ENCODE measurements at regions not wholly inside any gene's neighbourhood (a gene's known extent, or its start where the extent isn't known, plus 50 kb on each side); places are given as distances from the start of the nearest gene placed in this dataset.

DNA sequence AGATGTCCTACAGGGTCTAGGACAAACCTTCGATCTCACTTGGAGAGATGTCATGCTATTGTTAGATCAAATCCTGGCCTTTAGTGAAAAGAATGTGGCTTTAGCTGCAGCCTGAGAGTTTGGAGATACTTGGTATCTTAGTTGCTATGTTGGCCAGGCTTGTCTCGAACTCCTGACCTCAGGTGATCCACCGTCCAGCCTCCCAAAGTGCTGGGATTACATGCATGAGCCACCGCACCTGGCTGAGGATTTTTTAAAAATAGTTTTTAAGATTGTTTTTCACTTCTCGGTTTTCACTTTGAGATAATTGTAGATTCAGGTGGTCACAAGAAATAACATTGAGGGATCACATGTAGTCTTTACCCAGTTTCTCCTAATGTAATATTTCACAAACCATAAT is 738.3 kb upstream of the POM121L12 start:
- no peaks in the 10 kb centered on the region for H3K4me1 ChIP-seq (ENCODE audit: insufficient read depth, low read length)
- H3K27ac ChIP-seq (ENCODE audit: low read depth, low read length) = no peak overlapping the region
- no peak overlapping the region for H3K4me3 ChIP-seq (ENCODE audit: low read depth in 1 of 2, low read length in 2 of 2)
- no peaks in the 10 kb centered on the region for H3K27me3 ChIP-seq (ENCODE audit: control insufficient read depth in 1 of 2, insufficient read depth in 2 of 2, low read length in 2 of 2)
- H3K9me3 ChIP-seq (ENCODE audit: low read length) = no peaks in the 10 kb centered on the region
- H3K36me3 ChIP-seq (ENCODE audit: insufficient read depth, low read length) = no peaks in the 10 kb centered on the region
- no peak overlapping the region for H3K9ac ChIP-seq (ENCODE audit: low read length)

GRCh38 chr7:52294942-52295341 is 740.5 kb upstream of the POM121L12 start:
- Histone ChIP-seq H3K4me3 (ENCODE audit: low read depth in 1 of 2, low read length in 2 of 2) (no peak overlapping the region), H3K4me1 (ENCODE audit: insufficient read depth, low read length) (no peaks in the 10 kb centered on the region), H3K27me3 (ENCODE audit: control insufficient read depth in 1 of 2, insufficient read depth in 2 of 2, low read length in 2 of 2) (no peaks in the 10 kb centered on the region), H3K9me3 (ENCODE audit: low read length) (no peaks in the 10 kb centered on the region), H3K27ac (ENCODE audit: low read depth, low read length) (no peak overlapping the region), H3K36me3 (ENCODE audit: insufficient read depth, low read length) (no peaks in the 10 kb centered on the region), H3K9ac (ENCODE audit: low read length) (no peak overlapping the region)

- Histone ChIP-seq H3K4me1 (ENCODE audit: insufficient read depth, low read length) (no peaks in the 10 kb centered on the region), H3K9me3 (ENCODE audit: low read length) (no peaks in the 10 kb centered on the region), H3K27me3 (ENCODE audit: control insufficient read depth in 1 of 2, insufficient read depth in 2 of 2, low read length in 2 of 2) (no peaks in the 10 kb centered on the region), H3K27ac (ENCODE audit: low read depth, low read length) (no peak overlapping the region), H3K9ac (ENCODE audit: low read length) (no peak overlapping the region), H3K4me3 (ENCODE audit: low read depth in 1 of 2, low read length in 2 of 2) (no peak overlapping the region), H3K36me3 (ENCODE audit: insufficient read depth, low read length) (no peaks in the 10 kb centered on the region)
These were observed 746.2 kb upstream of the POM121L12 start for GRCh38 chr7:52289247-52289646.

DNA sequence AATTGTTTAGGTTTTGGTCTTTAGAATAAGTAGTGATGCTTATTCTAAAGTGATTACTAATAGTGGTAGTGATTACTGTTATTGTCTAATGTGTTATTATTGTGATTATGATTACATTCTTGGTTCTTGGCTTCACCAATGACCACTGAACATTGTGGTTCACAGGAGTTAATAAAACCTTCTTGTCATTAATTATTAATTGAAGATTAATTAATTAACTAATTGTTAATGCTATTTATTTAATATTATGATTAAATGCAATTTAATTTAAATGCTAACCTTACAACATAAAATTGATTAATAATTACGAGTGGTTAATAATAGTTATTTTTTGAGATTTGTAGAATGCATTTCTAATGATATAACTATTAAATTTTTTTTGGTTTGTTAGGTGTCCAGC is 747.7 kb upstream of the POM121L12 start:
- Histone ChIP-seq H3K36me3 (ENCODE audit: insufficient read depth, low read length) (no peaks in the 10 kb centered on the region), H3K27ac (ENCODE audit: low read depth, low read length) (no peak overlapping the region)

DNA sequence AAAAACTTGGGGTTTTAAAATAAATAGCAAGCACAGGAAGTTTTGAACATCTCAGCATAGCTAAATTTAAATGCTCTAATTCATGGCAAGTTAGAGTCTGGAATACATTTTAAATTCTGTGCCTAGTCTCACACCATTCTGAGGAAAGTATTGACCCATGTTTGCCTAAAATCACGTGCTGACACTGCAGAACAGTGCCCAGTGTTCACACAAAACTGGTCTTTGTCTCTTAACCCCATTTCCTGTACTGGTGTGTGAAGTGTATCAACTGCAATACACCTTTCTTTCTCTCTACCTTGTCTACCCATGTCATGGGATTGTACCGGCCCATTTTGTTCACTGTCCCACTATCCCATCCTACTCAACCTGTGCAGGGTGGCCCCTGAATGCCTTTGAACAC is 749.7 kb upstream of the POM121L12 start:
- Histone ChIP-seq H3K9me3 (ENCODE audit: low read length) (no peaks in the 10 kb centered on the region), H3K36me3 (ENCODE audit: insufficient read depth, low read length) (no peaks in the 10 kb centered on the region), H3K9ac (ENCODE audit: low read length) (no peak overlapping the region), H3K27me3 (ENCODE audit: control insufficient read depth in 1 of 2, insufficient read depth in 2 of 2, low read length in 2 of 2) (no peaks in the 10 kb centered on the region), H3K4me3 (ENCODE audit: low read depth in 1 of 2, low read length in 2 of 2) (no peak overlapping the region), H3K4me1 (ENCODE audit: insufficient read depth, low read length) (no peaks in the 10 kb centered on the region), H3K27ac (ENCODE audit: low read depth, low read length) (no peak overlapping the region)

More for the DNA sequence above, 747.7 kb upstream of the POM121L12 start:
- no peaks in the 10 kb centered on the region for H3K27me3 ChIP-seq (ENCODE audit: control insufficient read depth in 1 of 2, insufficient read depth in 2 of 2, low read length in 2 of 2)
- H3K9me3 ChIP-seq (ENCODE audit: low read length) = no peaks in the 10 kb centered on the region
- no peak overlapping the region for H3K4me3 ChIP-seq (ENCODE audit: low read depth in 1 of 2, low read length in 2 of 2)
- no peaks in the 10 kb centered on the region for H3K4me1 ChIP-seq (ENCODE audit: insufficient read depth, low read length)
- H3K9ac ChIP-seq (ENCODE audit: low read length) = no peak overlapping the region

GRCh38 chr7:52283335-52283734 is 752.1 kb upstream of the POM121L12 start:
- no peak overlapping the region for H3K9ac ChIP-seq (ENCODE audit: low read length)
- H3K27ac ChIP-seq (ENCODE audit: low read depth, low read length) = no peak overlapping the region
- H3K27me3 ChIP-seq (ENCODE audit: control insufficient read depth in 1 of 2, insufficient read depth in 2 of 2, low read length in 2 of 2) = no peaks in the 10 kb centered on the region
- H3K4me3 ChIP-seq (ENCODE audit: low read depth in 1 of 2, low read length in 2 of 2) = no peak overlapping the region
- H3K9me3 ChIP-seq (ENCODE audit: low read length) = no peaks in the 10 kb centered on the region
- no peaks in the 10 kb centered on the region for H3K36me3 ChIP-seq (ENCODE audit: insufficient read depth, low read length)
- no peaks in the 10 kb centered on the region for H3K4me1 ChIP-seq (ENCODE audit: insufficient read depth, low read length)

DNA sequence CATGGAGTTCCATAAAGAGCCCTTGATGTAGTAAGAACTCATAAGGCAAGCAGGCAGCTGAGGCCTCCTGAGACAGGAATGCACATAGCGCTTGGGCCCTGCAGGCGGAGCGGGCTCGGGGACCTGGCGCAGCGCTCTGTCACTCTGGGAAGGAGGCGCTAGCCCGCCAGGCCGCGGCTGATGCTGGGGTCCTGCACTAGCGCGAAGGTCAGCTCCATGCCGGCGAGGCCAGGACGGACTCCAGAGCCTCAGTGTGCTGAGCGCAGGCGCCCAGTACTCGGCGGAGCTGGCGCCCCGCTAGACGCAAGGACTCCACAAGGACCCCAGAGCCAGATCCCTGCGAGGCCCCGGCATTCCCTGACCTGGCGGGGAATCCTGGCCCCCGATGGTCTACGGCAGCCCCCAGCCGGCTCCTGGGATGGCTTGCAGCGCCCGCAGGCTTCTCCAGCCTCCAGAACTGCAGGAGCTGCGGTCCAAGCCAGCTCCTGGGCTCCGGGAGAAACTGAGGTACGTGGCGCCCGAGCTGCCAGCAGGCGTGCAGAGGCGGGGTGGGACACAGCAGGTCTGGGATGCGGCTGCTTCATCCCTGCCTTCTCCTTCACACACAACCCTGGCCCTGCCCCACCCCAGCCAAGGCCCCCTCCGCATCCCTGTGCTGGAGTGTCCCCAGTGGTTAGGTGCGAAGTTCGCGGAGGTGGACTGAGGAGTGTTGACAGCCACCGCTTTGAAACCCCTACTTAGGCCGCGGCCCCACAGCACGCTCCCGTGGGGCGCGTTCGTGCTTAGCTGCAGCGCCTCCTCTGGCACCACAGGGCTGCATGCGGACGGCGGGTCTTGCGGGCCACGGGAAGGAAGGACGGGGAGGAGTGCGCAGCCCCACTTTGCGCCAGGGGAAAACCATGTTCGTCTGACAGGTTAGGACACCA is 761.5 kb upstream of the POM121L12 start:
- Histone ChIP-seq H3K9me3 (ENCODE audit: low read length) (no peaks in the 10 kb centered on the region), H3K4me3 (ENCODE audit: low read depth in 1 of 2, low read length in 2 of 2) (no peak overlapping the region), H3K4me1 (ENCODE audit: insufficient read depth, low read length) (no peaks in the 10 kb centered on the region), H3K9ac (ENCODE audit: low read length) (no peak overlapping the region), H3K27ac (ENCODE audit: low read depth, low read length) (no peak overlapping the region), H3K36me3 (ENCODE audit: insufficient read depth, low read length) (no peaks in the 10 kb centered on the region), H3K27me3 (ENCODE audit: control insufficient read depth in 1 of 2, insufficient read depth in 2 of 2, low read length in 2 of 2) (no peaks in the 10 kb centered on the region)

DNA sequence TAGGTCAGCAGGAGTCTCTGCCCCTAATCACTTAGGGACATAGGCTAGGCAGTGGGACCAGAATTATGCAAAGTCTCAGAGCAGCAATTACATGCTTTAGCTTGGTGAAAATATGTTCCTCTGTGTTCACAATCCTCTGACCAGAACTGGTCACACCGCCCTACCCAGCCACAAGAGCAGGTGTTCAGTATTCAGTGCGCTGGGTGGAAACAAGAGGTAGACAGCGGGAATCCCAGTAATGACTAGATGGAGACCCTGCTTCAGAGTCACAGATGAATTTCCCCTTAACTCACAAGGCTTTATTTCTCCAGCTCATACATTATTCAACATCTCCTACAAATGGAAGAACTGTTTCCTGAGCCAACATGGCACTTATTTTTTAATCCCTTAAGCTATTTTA is 763.7 kb upstream of the POM121L12 start:
- Histone ChIP-seq H3K4me1 (ENCODE audit: insufficient read depth, low read length) (no peaks in the 10 kb centered on the region), H3K36me3 (ENCODE audit: insufficient read depth, low read length) (no peaks in the 10 kb centered on the region), H3K9me3 (ENCODE audit: low read length) (no peaks in the 10 kb centered on the region), H3K9ac (ENCODE audit: low read length) (no peak overlapping the region), H3K27ac (ENCODE audit: low read depth, low read length) (no peak overlapping the region), H3K27me3 (ENCODE audit: control insufficient read depth in 1 of 2, insufficient read depth in 2 of 2, low read length in 2 of 2) (no peaks in the 10 kb centered on the region), H3K4me3 (ENCODE audit: low read depth in 1 of 2, low read length in 2 of 2) (no peak overlapping the region)

DNA sequence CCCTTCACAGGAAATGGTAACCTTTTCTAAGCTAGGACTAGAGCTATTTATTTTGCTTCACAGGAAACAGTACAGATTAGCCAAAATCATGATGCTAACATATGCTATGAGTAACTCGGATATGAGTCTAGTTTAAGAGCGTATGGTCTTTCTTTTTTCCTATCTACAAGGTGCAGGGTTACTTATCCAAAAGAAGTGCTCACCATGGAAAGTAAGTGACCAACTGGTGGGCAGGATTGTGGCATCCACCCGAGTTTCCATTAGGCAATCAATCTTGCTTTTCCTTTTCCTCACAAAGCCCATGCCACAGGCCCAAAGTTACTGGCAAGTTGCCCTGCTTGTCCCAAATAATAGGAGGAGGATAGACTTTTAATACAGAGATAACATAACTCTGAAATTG is 765.1 kb upstream of the POM121L12 start:
- Histone ChIP-seq H3K27me3 (ENCODE audit: control insufficient read depth in 1 of 2, insufficient read depth in 2 of 2, low read length in 2 of 2) (no peaks in the 10 kb centered on the region), H3K36me3 (ENCODE audit: insufficient read depth, low read length) (no peaks in the 10 kb centered on the region), H3K9me3 (ENCODE audit: low read length) (no peaks in the 10 kb centered on the region), H3K27ac (ENCODE audit: low read depth, low read length) (no peak overlapping the region), H3K4me3 (ENCODE audit: low read depth in 1 of 2, low read length in 2 of 2) (no peak overlapping the region), H3K9ac (ENCODE audit: low read length) (no peak overlapping the region), H3K4me1 (ENCODE audit: insufficient read depth, low read length) (no peaks in the 10 kb centered on the region)

GRCh38 chr7:52269669-52270068 is 765.8 kb upstream of the POM121L12 start:
- Histone ChIP-seq H3K27ac (ENCODE audit: low read depth, low read length) (no peak overlapping the region), H3K36me3 (ENCODE audit: insufficient read depth, low read length) (no peaks in the 10 kb centered on the region), H3K9me3 (ENCODE audit: low read length) (no peaks in the 10 kb centered on the region), H3K9ac (ENCODE audit: low read length) (no peak overlapping the region), H3K4me3 (ENCODE audit: low read depth in 1 of 2, low read length in 2 of 2) (no peak overlapping the region), H3K4me1 (ENCODE audit: insufficient read depth, low read length) (no peaks in the 10 kb centered on the region), H3K27me3 (ENCODE audit: control insufficient read depth in 1 of 2, insufficient read depth in 2 of 2, low read length in 2 of 2) (no peaks in the 10 kb centered on the region)

DNA sequence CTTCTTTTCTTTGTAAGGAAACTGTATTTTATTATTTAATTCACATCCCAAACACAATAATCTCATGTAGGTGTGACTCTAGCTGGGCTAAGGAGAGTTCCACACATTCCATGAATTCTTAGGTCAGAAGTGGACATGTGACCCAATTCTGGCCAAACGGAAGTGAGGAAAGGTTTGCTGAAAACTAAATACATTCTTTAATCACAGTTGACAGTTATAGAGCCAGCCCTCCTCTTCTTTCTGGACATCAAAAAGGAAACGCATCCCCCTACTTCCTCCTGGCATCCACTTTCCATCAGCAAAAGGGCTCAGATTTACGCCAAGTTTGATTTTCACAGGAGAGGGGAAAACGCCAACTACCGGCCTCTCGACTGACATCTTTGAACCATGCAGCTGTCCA is 774.4 kb upstream of the POM121L12 start:
- no peaks in the 10 kb centered on the region for H3K36me3 ChIP-seq (ENCODE audit: insufficient read depth, low read length)
- no peaks in the 10 kb centered on the region for H3K4me1 ChIP-seq (ENCODE audit: insufficient read depth, low read length)
- H3K9me3 ChIP-seq (ENCODE audit: low read length) = no peaks in the 10 kb centered on the region
- no peak overlapping the region for H3K9ac ChIP-seq (ENCODE audit: low read length)
- H3K27ac ChIP-seq (ENCODE audit: low read depth, low read length) = no peak overlapping the region
- H3K4me3 ChIP-seq (ENCODE audit: low read depth in 1 of 2, low read length in 2 of 2) = no peak overlapping the region
- no peaks in the 10 kb centered on the region for H3K27me3 ChIP-seq (ENCODE audit: control insufficient read depth in 1 of 2, insufficient read depth in 2 of 2, low read length in 2 of 2)

DNA sequence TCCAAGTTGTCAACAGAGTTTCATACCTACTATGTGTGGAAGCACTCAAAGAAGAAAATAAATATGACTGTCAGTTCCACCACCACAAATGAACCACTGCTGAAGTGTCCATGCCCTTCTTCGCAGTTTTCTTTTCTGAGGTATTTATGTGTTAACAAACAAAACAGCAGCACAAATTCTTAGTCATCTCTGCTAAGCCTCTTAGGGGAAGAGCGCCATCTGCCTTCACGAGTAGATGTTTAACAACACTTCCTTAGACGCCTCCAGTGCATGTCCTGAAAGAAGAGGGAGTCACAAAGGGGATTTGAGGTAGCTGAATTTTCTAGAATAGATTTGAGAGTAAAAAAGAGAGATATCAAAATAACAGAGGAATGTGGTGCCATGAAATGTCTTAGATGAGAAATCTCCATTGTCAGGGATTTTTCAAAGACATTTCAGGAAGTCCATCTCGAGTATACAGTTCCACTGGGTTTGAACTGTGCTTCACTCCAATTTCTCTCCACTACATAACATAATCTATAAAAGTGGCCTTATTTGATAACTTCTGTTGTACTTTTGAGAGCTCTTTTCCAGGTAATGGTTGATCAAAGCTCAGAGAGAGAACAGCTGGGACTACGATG is 775.3 kb upstream of the POM121L12 start:
- no peak overlapping the region for H3K4me3 ChIP-seq (ENCODE audit: low read depth in 1 of 2, low read length in 2 of 2)
- H3K27ac ChIP-seq (ENCODE audit: low read depth, low read length) = no peak overlapping the region
- no peaks in the 10 kb centered on the region for H3K4me1 ChIP-seq (ENCODE audit: insufficient read depth, low read length)
- no peak overlapping the region for H3K9ac ChIP-seq (ENCODE audit: low read length)
- H3K36me3 ChIP-seq (ENCODE audit: insufficient read depth, low read length) = no peaks in the 10 kb centered on the region
- no peaks in the 10 kb centered on the region for H3K27me3 ChIP-seq (ENCODE audit: control insufficient read depth in 1 of 2, insufficient read depth in 2 of 2, low read length in 2 of 2)
- no peaks in the 10 kb centered on the region for H3K9me3 ChIP-seq (ENCODE audit: low read length)
